ENCODE measurements at regions not wholly inside any gene's neighbourhood (a gene's known extent, or its start where the extent isn't known, plus 50 kb on each side); places are given as distances from the start of the nearest gene placed in this dataset.
A peak's percentile ranks its signal among the peaks of the same experiment; 100 is the strongest.

GRCh38 chr4:158025131-158025530 is 147.7 kb downstream of the GASK1B start:
- no peak overlapping the region for H2AFZ ChIP-seq
- intact Hi-C loops (cut with micrococcal nuclease; ENCODE audit: unreplicated experiment), result no loop called here
- peaks cover 29% of the 10 kb centered on the region for H3K4me1 ChIP-seq (replicated peaks; ENCODE audit: insufficient read depth)
- ChIA-PET POLR2A (ENCODE audit: unreplicated experiment) (interaction anchor here (0.5 kb wide), 1 partner anchor 219 kb away, joined by 3 read pairs; no protein-coding TSS in a partner anchor), CTCF (no interaction called here)
- no peaks in the 10 kb centered on the region for H3K27me3 ChIP-seq (ENCODE audit: insufficient read depth, low read depth)
- no peaks in the 10 kb centered on the region for H4K20me1 ChIP-seq (ENCODE audit: insufficient read depth)
- peak; percentile 23 to 55 for DNase-seq
- no peaks in the 10 kb centered on the region for H3K36me3 ChIP-seq (ENCODE audit: low read depth)
- no TSS peak for BruUV-seq (replicated peaks)
- H3K4me2 ChIP-seq, result no peak overlapping the region
- H3K9me2 ChIP-seq (ENCODE audit: insufficient read depth), result no peaks in the 10 kb centered on the region
- peaks cover 7% of the 10 kb centered on the region; the same call in 1 of the 2 replicates for H3K9me3 ChIP-seq (ENCODE audit: insufficient read depth, low read depth)
- 0 out of 2 replicates have a peak, but pooled peaks cover 5% of the 10 kb centered on the region for H3F3A ChIP-seq (ENCODE audit: insufficient read depth, low read depth)
- H3K27ac ChIP-seq, result no peak overlapping the region
- TF ChIP-seq CTCF (conservative IDR thresholded peaks at IDR 0.05) (no peak), EZH2 (IDR thresholded peaks at IDR 0.05; ENCODE audit: low read depth) (no peak)
- no peaks in the 10 kb centered on the region for H3K79me2 ChIP-seq (ENCODE audit: low read depth)
- no peak overlapping the region for H3K4me3 ChIP-seq

- ChIA-PET POLR2A (ENCODE audit: unreplicated experiment) (no interaction called here), CTCF (no interaction called here)
- Histone ChIP-seq H2AFZ (no peak overlapping the region), H3K4me1 (replicated peaks; ENCODE audit: insufficient read depth) (peaks cover 34% of the 10 kb centered on the region), H3K4me2 (peak overlapping the region; percentile 47), H3F3A (ENCODE audit: insufficient read depth, low read depth) (0 out of 2 replicates have a peak, but pooled peaks cover 5% of the 10 kb centered on the region), H3K4me3 (no peak overlapping the region), H3K9me3 (ENCODE audit: insufficient read depth, low read depth) (no peaks in the 10 kb centered on the region), H4K20me1 (ENCODE audit: insufficient read depth) (no peaks in the 10 kb centered on the region), H3K36me3 (ENCODE audit: low read depth) (no peaks in the 10 kb centered on the region), H3K27me3 (ENCODE audit: insufficient read depth, low read depth) (no peaks in the 10 kb centered on the region), H3K27ac (peak overlapping the region; percentile 48), H3K79me2 (ENCODE audit: low read depth) (no peaks in the 10 kb centered on the region), H3K9me2 (ENCODE audit: insufficient read depth) (no peaks in the 10 kb centered on the region)
- intact Hi-C loops (cut with micrococcal nuclease; ENCODE audit: unreplicated experiment), result loop anchor here (2.0 kb wide), 1 partner anchor 28 kb away; no protein-coding TSS in a partner anchor
- TF ChIP-seq EZH2 (IDR thresholded peaks at IDR 0.05; ENCODE audit: low read depth) (no peak), CTCF (conservative IDR thresholded peaks at IDR 0.05) (no peak)
- peak; percentile 24 to 56 for DNase-seq
- BruUV-seq (replicated peaks), result no TSS peak
Observed at GRCh38 chr4:158020734-158021346, 152.0 kb downstream of the GASK1B start.

GRCh38 chr4:158020176-158020575 is 152.6 kb downstream of the GASK1B start:
- intact Hi-C loops (cut with micrococcal nuclease; ENCODE audit: unreplicated experiment), result loop anchor here (2.0 kb wide), 1 partner anchor 27 kb away; no protein-coding TSS in a partner anchor
- BruUV-seq (replicated peaks), result no TSS peak

More at GRCh38 chr4:158020176-158020575, 152.6 kb downstream of the GASK1B start:
- Histone ChIP-seq H2AFZ (no peak overlapping the region), H3K36me3 (ENCODE audit: low read depth) (no peaks in the 10 kb centered on the region), H3K4me2 (peak overlapping the region; percentile 47), H3K79me2 (ENCODE audit: low read depth) (no peaks in the 10 kb centered on the region), H4K20me1 (ENCODE audit: insufficient read depth) (no peaks in the 10 kb centered on the region), H3K9me2 (ENCODE audit: insufficient read depth) (no peaks in the 10 kb centered on the region), H3K9me3 (ENCODE audit: insufficient read depth, low read depth) (no peaks in the 10 kb centered on the region), H3K4me1 (replicated peaks; ENCODE audit: insufficient read depth) (peaks cover 34% of the 10 kb centered on the region), H3F3A (ENCODE audit: insufficient read depth, low read depth) (0 out of 2 replicates have a peak, but pooled peaks cover 2% of the 10 kb centered on the region), H3K27me3 (ENCODE audit: insufficient read depth, low read depth) (no peaks in the 10 kb centered on the region), H3K27ac (peak overlapping the region; percentile 48), H3K4me3 (no peak overlapping the region)
- CTCF ChIA-PET, result interaction anchor here (0.6 kb wide), 1 partner anchor 808 kb away, joined by 21 read pairs; no protein-coding TSS in a partner anchor
- POLR2A ChIA-PET (ENCODE audit: unreplicated experiment), result no interaction called here
- TF ChIP-seq CTCF (conservative IDR thresholded peaks at IDR 0.05) (no peak), EZH2 (IDR thresholded peaks at IDR 0.05; ENCODE audit: low read depth) (no peak)
- peak in 1 of 2 experiments; percentile 8 for DNase-seq

Data from PC-9 (cell line).